GM19025 (cell line): ENCODE measurements at regions not wholly inside any gene's neighbourhood (a gene's known extent, or its start where the extent isn't known, plus 50 kb on each side); places are given as distances from the start of the nearest gene placed in this dataset.

Experiments used
- ATAC-seq: cut with Tn5 transposase; IDR thresholded peaks from one replicate; pipeline ENCODE4 v1.9.1; 2021; ENCODE audit warnings: mild to moderate bottlenecking, low read depth, moderate library complexity; ENCODE audit not compliant: unreplicated experiment

GRCh38 chr9:73615557-73615956 is 463.9 kb downstream of the ANXA1 start:
- ATAC-seq: no peak

GRCh38 chr9:73617586-73617985 is 465.9 kb downstream of the ANXA1 start:
- ATAC-seq: no peak

- ATAC-seq: peak; percentile 56
Observed at GRCh38 chr9:73640971-73641370, 489.3 kb downstream of the ANXA1 start.

GRCh38 chr9:73643379-73644013 is 491.8 kb downstream of the ANXA1 start:
- ATAC-seq: no peak

GRCh38 chr9:73647560-73647959 is 495.9 kb downstream of the ANXA1 start:
- ATAC-seq: no peak

- no peak for ATAC-seq
Observed at GRCh38 chr9:73649552-73649951, 497.9 kb downstream of the ANXA1 start.

- ATAC-seq: no peak
Observed at GRCh38 chr9:73655363-73655762, 503.7 kb downstream of the ANXA1 start.

GRCh38 chr9:73655831-73656230 is 504.2 kb downstream of the ANXA1 start:
- ATAC-seq: no peak

- ATAC-seq: no peak
Observed at GRCh38 chr9:73665253-73665652, 513.6 kb downstream of the ANXA1 start.

- ATAC-seq: no peak
Observed at GRCh38 chr9:73667749-73668148, 516.1 kb downstream of the ANXA1 start.

- no peak for ATAC-seq
Observed at GRCh38 chr9:73680831-73681230, 529.2 kb downstream of the ANXA1 start.

GRCh38 chr9:73682789-73683188 is 531.1 kb downstream of the ANXA1 start:
- no peak for ATAC-seq

GRCh38 chr9:73683862-73684591 is 532.4 kb downstream of the ANXA1 start:
- no peak for ATAC-seq

GRCh38 chr9:73684601-73685000 is 532.9 kb downstream of the ANXA1 start:
- no peak for ATAC-seq

- no peak for ATAC-seq
Observed at GRCh38 chr9:73685786-73686185, 534.1 kb downstream of the ANXA1 start.

- no peak for ATAC-seq
Observed at GRCh38 chr9:73689051-73689870, 537.6 kb downstream of the ANXA1 start.

GRCh38 chr9:73701415-73702057 is 549.9 kb downstream of the ANXA1 start:
- ATAC-seq: no peak

GRCh38 chr9:73714294-73714693 is 562.6 kb downstream of the ANXA1 start:
- no peak for ATAC-seq

GRCh38 chr9:73715591-73715990 is 563.9 kb downstream of the ANXA1 start:
- no peak for ATAC-seq

- no peak for ATAC-seq
Observed at GRCh38 chr9:73719660-73720059, 568.0 kb downstream of the ANXA1 start.

GRCh38 chr9:73720601-73721000 is 568.9 kb downstream of the ANXA1 start:
- no peak for ATAC-seq
